Activated B cell treated with CpG ODN at 0.5 μM for 24 hours (primary cell): ENCODE measurements at regions not wholly inside any gene's neighbourhood (a gene's known extent, or its start where the extent isn't known, plus 50 kb on each side); places are given as distances from the start of the nearest gene placed in this dataset.

Source experiments
- ATAC-seq: fragments of 200-7000 bp; cut with Tn5 transposase; one replicate; pipeline ENCODE4 v1.10.0; 2021; ENCODE audit warnings: low read depth, mild to moderate bottlenecking, moderate library complexity
- CTCF ChIA-PET: fragments of 350-600 bp; sonication (Branson Sonifier 250); formaldehyde crosslinking; loops from one replicate; lab custom pipeline; 2021; ENCODE audit warnings: antibody characterized with exemption; lab: Charles Lee
- POLR2A ChIA-PET: fragments of 350-600 bp; sonication (Branson Sonifier 250); formaldehyde crosslinking; loops from one replicate; lab custom pipeline; 2021; ENCODE audit warnings: antibody characterized with exemption; lab: Charles Lee
- DNase-seq: peaks from one replicate; pipeline ENCODE4 v3.0.0; 2022
- H3K27ac Mint-ChIP-seq: one replicate; pipeline ENCODE4 v1.8.0; 2020; ENCODE audit warnings: mixed read lengths
- H3K27me3 Mint-ChIP-seq: one replicate; pipeline ENCODE4 v1.8.0; 2021; ENCODE audit warnings: mixed read lengths
- H3K36me3 Mint-ChIP-seq: one replicate; pipeline ENCODE4 v1.8.0; 2021; ENCODE audit warnings: low read depth, mixed read lengths
- H3K4me1 Mint-ChIP-seq: one replicate; pipeline ENCODE4 v1.8.0; 2021; ENCODE audit warnings: mixed read lengths
- H3K4me3 Mint-ChIP-seq: one replicate; pipeline ENCODE4 v1.8.0; 2020; ENCODE audit warnings: mild to moderate bottlenecking, mixed read lengths
- H3K9me3 Mint-ChIP-seq: one replicate; pipeline ENCODE4 v1.8.0; 2020; ENCODE audit warnings: mixed read lengths
- intact Hi-C: fragments of 100-400 bp; cut with micrococcal nuclease; formaldehyde crosslinking; loops from one replicate; pipeline ENCODE4 v1.15.1; 2024
- TF ChIP-seq, protein P1 (sequence below): fragments of 200-600 bp; IDR thresholded peaks from one replicate; pipeline ENCODE4 v1.8.0; 2022; ENCODE audit warnings: antibody characterized with exemption, mild to moderate bottlenecking

DNA sequence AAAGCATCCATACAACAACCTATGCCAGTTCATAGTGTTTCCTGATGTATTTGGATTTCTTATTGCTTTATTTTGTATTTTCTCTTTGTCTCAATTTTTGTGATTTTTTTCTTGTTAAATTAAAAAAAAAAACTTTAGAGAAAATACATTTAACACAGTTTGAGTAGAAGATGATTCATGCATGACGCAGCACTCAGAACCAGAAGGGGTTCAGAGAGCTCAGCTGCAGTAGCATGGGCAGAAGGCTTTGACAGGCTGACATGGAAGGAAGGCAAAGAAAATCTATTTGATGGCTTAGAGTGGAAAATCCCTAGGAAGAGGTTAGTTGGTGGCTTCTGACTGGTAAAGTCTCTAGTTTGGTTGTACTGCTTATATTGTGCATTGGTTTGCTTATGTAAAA, 207.2 kb upstream of the STXBP5 start:
- no peak for DNase-seq
- ChIA-PET CTCF (no interaction called here), POLR2A (no interaction called here)
- TF ChIP-seq, protein P1, sequence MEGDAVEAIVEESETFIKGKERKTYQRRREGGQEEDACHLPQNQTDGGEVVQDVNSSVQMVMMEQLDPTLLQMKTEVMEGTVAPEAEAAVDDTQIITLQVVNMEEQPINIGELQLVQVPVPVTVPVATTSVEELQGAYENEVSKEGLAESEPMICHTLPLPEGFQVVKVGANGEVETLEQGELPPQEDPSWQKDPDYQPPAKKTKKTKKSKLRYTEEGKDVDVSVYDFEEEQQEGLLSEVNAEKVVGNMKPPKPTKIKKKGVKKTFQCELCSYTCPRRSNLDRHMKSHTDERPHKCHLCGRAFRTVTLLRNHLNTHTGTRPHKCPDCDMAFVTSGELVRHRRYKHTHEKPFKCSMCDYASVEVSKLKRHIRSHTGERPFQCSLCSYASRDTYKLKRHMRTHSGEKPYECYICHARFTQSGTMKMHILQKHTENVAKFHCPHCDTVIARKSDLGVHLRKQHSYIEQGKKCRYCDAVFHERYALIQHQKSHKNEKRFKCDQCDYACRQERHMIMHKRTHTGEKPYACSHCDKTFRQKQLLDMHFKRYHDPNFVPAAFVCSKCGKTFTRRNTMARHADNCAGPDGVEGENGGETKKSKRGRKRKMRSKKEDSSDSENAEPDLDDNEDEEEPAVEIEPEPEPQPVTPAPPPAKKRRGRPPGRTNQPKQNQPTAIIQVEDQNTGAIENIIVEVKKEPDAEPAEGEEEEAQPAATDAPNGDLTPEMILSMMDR: no peak
- ATAC-seq: no peak
- H3K4me3 Mint-ChIP-seq: no peak overlapping the region
- no peaks in the 10 kb centered on the region for H3K4me1 Mint-ChIP-seq
- intact Hi-C loops: no loop called here
- no peaks in the 10 kb centered on the region for H3K27me3 Mint-ChIP-seq
- no peaks in the 10 kb centered on the region for H3K9me3 Mint-ChIP-seq
- H3K27ac Mint-ChIP-seq: no peak overlapping the region
- H3K36me3 Mint-ChIP-seq: no peaks in the 10 kb centered on the region

- DNase-seq: no peak
- TF ChIP-seq, protein P1: no peak
- Mint-ChIP-seq H3K4me1 (no peaks in the 10 kb centered on the region), H3K27me3 (no peaks in the 10 kb centered on the region), H3K36me3 (no peaks in the 10 kb centered on the region), H3K27ac (no peak overlapping the region), H3K9me3 (no peaks in the 10 kb centered on the region), H3K4me3 (no peak overlapping the region)
- ATAC-seq: no peak
- intact Hi-C loops: no loop called here
- CTCF ChIA-PET: no interaction called here
- POLR2A ChIA-PET: no interaction called here
Observed at GRCh38 chr6:146999766-147000165, 204.5 kb upstream of the STXBP5 start.

GRCh38 chr6:147000545-147001488, 203.4 kb upstream of the STXBP5 start:
- POLR2A ChIA-PET: no interaction called here
- TF ChIP-seq, protein P1: no peak
- CTCF ChIA-PET: no interaction called here
- DNase-seq (no peak), ATAC-seq (no peak)
- Mint-ChIP-seq H3K4me3 (no peak overlapping the region), H3K9me3 (no peaks in the 10 kb centered on the region), H3K4me1 (no peaks in the 10 kb centered on the region), H3K36me3 (no peaks in the 10 kb centered on the region), H3K27me3 (no peaks in the 10 kb centered on the region), H3K27ac (no peak overlapping the region)
- intact Hi-C loops: no loop called here

DNA sequence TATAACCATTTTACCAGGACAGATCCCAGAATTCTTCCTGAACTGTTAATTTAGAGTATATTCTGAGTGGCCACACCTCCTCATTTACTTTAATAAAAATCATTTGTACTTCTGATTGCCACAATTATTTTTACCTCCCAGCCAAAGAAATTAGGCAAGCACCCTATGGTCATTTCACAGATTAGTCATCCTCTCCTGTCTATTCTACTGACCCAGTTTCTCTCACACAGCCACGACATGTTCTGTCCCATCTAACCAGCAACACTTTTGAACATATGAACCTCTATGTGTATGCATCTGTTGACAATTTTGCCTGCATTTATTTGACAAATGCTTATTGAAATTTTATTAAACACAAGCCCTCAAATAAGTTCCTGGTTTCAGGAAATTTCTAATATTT, 202.6 kb upstream of the STXBP5 start:
- no peaks in the 10 kb centered on the region for H3K36me3 Mint-ChIP-seq
- CTCF ChIA-PET: no interaction called here
- DNase-seq (no peak), ATAC-seq (no peak)
- intact Hi-C loops: no loop called here
- H3K27me3 Mint-ChIP-seq: peaks cover 3% of the 10 kb centered on the region
- H3K4me3 Mint-ChIP-seq: no peak overlapping the region
- H3K9me3 Mint-ChIP-seq: no peaks in the 10 kb centered on the region
- no peak overlapping the region for H3K27ac Mint-ChIP-seq
- POLR2A ChIA-PET: no interaction called here
- no peaks in the 10 kb centered on the region for H3K4me1 Mint-ChIP-seq
- TF ChIP-seq, protein P1: no peak

- H3K4me1 Mint-ChIP-seq: no peaks in the 10 kb centered on the region
- ATAC-seq (no peak), DNase-seq (no peak)
- intact Hi-C loops: no loop called here
- no peaks in the 10 kb centered on the region for H3K9me3 Mint-ChIP-seq
- CTCF ChIA-PET: no interaction called here
- no peak overlapping the region for H3K27ac Mint-ChIP-seq
- peaks cover 3% of the 10 kb centered on the region for H3K27me3 Mint-ChIP-seq
- no peak overlapping the region for H3K4me3 Mint-ChIP-seq
- TF ChIP-seq, protein P1: no peak
- no peaks in the 10 kb centered on the region for H3K36me3 Mint-ChIP-seq
- POLR2A ChIA-PET: no interaction called here
Observed at GRCh38 chr6:147003186-147003585, 201.0 kb upstream of the STXBP5 start.
